ENCODE measurements at regions not wholly inside any gene's neighbourhood (a gene's known extent, or its start where the extent isn't known, plus 50 kb on each side); places are given as distances from the start of the nearest gene placed in this dataset.

GRCh38 chr1:93807311-93807930, 71.6 kb downstream of the DNTTIP2 start:
- Mint-ChIP-seq H3K27me3 (ENCODE audit: low read depth in 2 of 2) (peaks cover 0 to 7% of the 10 kb centered on the region in 2 donors), H3K4me3 (no peak overlapping the region), H3K27ac (no peak overlapping the region), H3K4me1 (no peaks in the 10 kb centered on the region), H3K36me3 (no peaks in the 10 kb centered on the region), H3K9me3 (no peaks in the 10 kb centered on the region)
- Histone ChIP-seq H3K9me3 (ENCODE audit: control insufficient read depth, insufficient read depth, low read length) (no peaks in the 10 kb centered on the region), H3K4me3 (ENCODE audit: low read length) (no peak overlapping the region), H3K27me3 (ENCODE audit: control insufficient read depth, insufficient read depth, low read length) (no peaks in the 10 kb centered on the region), H3K4me1 (ENCODE audit: control insufficient read depth, insufficient read depth, low read length) (no peaks in the 10 kb centered on the region), H3K36me3 (ENCODE audit: control insufficient read depth, insufficient read depth, low read length) (no peaks in the 10 kb centered on the region), H3K27ac (ENCODE audit: low read length) (no peak overlapping the region)
- TF ChIP-seq CTCF (IDR thresholded peaks at IDR 0.05): no peak
- WGBS (ENCODE audit: insufficient coverage): 100% methylated on average over 1 of the region's 2 CpGs
- intact Hi-C loops (cut with micrococcal nuclease): no loop called here
- ATAC-seq: no peak
- DNase-seq: no peak

- Histone ChIP-seq H3K4me1 (ENCODE audit: control insufficient read depth, insufficient read depth, low read length) (no peaks in the 10 kb centered on the region), H3K4me3 (ENCODE audit: low read length) (no peak overlapping the region), H3K27me3 (ENCODE audit: control insufficient read depth, insufficient read depth, low read length) (no peaks in the 10 kb centered on the region), H3K36me3 (ENCODE audit: control insufficient read depth, insufficient read depth, low read length) (no peaks in the 10 kb centered on the region), H3K9me3 (ENCODE audit: control insufficient read depth, insufficient read depth, low read length) (no peaks in the 10 kb centered on the region), H3K27ac (ENCODE audit: low read length) (no peak overlapping the region)
- TF ChIP-seq CTCF (IDR thresholded peaks at IDR 0.05): no peak
- DNase-seq (no peak), ATAC-seq (no peak)
- Mint-ChIP-seq H3K36me3 (no peaks in the 10 kb centered on the region), H3K4me1 (no peaks in the 10 kb centered on the region), H3K9me3 (no peaks in the 10 kb centered on the region), H3K27me3 (ENCODE audit: low read depth in 2 of 2) (peaks cover 0 to 10% of the 10 kb centered on the region in 2 donors), H3K4me3 (no peak overlapping the region), H3K27ac (no peak overlapping the region)
- WGBS (ENCODE audit: insufficient coverage): 89% methylated on average over 1 of the region's 1 CpG
- intact Hi-C loops (cut with micrococcal nuclease): loop anchor here (2.0 kb wide), 1 partner anchor 18 kb away; no protein-coding TSS in a partner anchor
These were observed 73.9 kb downstream of the DNTTIP2 start for GRCh38 chr1:93805027-93805610.

- no peaks in the 10 kb centered on the region for H3K36me3 ChIP-seq (ENCODE audit: control insufficient read depth, insufficient read depth, low read length)
These were observed 74.6 kb downstream of the DNTTIP2 start for GRCh38 chr1:93804412-93804811.

More at GRCh38 chr1:93804412-93804811, 74.6 kb downstream of the DNTTIP2 start:
- Histone ChIP-seq H3K9me3 (ENCODE audit: control insufficient read depth, insufficient read depth, low read length) (no peaks in the 10 kb centered on the region), H3K27me3 (ENCODE audit: control insufficient read depth, insufficient read depth, low read length) (no peaks in the 10 kb centered on the region), H3K4me1 (ENCODE audit: control insufficient read depth, insufficient read depth, low read length) (no peaks in the 10 kb centered on the region), H3K4me3 (ENCODE audit: low read length) (no peak overlapping the region), H3K27ac (ENCODE audit: low read length) (no peak overlapping the region)
- WGBS (ENCODE audit: insufficient coverage): 94% methylated on average over 3 of the region's 3 CpGs
- H3K4me1 Mint-ChIP-seq: no peaks in the 10 kb centered on the region
- peaks cover 0 to 10% of the 10 kb centered on the region in 2 donors for H3K27me3 Mint-ChIP-seq (ENCODE audit: low read depth in 2 of 2)
- no peak for DNase-seq
- H3K4me3 Mint-ChIP-seq: no peak overlapping the region
- TF ChIP-seq CTCF (IDR thresholded peaks at IDR 0.05): no peak
- no peak for ATAC-seq
- no peaks in the 10 kb centered on the region for H3K9me3 Mint-ChIP-seq
- no peaks in the 10 kb centered on the region for H3K36me3 Mint-ChIP-seq
- intact Hi-C loops (cut with micrococcal nuclease): loop anchor here (2.0 kb wide), 1 partner anchor 18 kb away; no protein-coding TSS in a partner anchor
- H3K27ac Mint-ChIP-seq: no peak overlapping the region

All from natural killer cell (primary cell).